Lower lobe of right lung (tissue), 2 donors: ENCODE measurements at regions not wholly inside any gene's neighbourhood (a gene's known extent, or its start where the extent isn't known, plus 50 kb on each side); places are given as distances from the start of the nearest gene placed in this dataset.

Experiments used
- ATAC-seq, 2 donors: fragments of 200-7000 bp; cut with Tn5 transposase; one replicate each; pipeline ENCODE4 v1.9.1; 2020 to 2022; ENCODE audit warnings: mild to moderate bottlenecking in 2 of 2, moderate library complexity in 2 of 2
- DNase-seq: peaks from one replicate; pipeline ENCODE4 v3.0.0-alpha.2; 2020
- H3K27ac ChIP-seq: fragments of 200-600 bp; one replicate; pipeline ENCODE4 v1.8.0; 2022
- H3K27me3 ChIP-seq: fragments of 200-600 bp; one replicate; pipeline ENCODE4 v1.8.0; 2022; ENCODE audit warnings: low read depth
- H3K36me3 ChIP-seq: fragments of 200-600 bp; one replicate; pipeline ENCODE4 v1.8.0; 2022; ENCODE audit warnings: mild to moderate bottlenecking
- H3K4me1 ChIP-seq: fragments of 200-600 bp; one replicate; pipeline ENCODE4 v1.8.0; 2022
- H3K4me3 ChIP-seq: fragments of 200-600 bp; one replicate; pipeline ENCODE4 v1.8.0; 2022; ENCODE audit warnings: mild to moderate bottlenecking
- H3K9me3 ChIP-seq: fragments of 200-600 bp; one replicate; pipeline ENCODE4 v1.8.0; 2022
- CTCF ChIP-seq: fragments of 200-600 bp; IDR thresholded peaks from one replicate; pipeline ENCODE4 v1.8.0; 2022; ENCODE audit warnings: antibody characterized with exemption, mild to moderate bottlenecking
- intact Hi-C: fragments of 100-400 bp; cut with DNase I; formaldehyde crosslinking; loops from one replicate; pipeline ENCODE4 v1.11.0; 2022
- donor health status: DM: no; HTN: yes; CAD: no; lungs with severe emphysema.

- Histone ChIP-seq H3K4me3 (no peak overlapping the region), H3K27me3 (no peaks in the 10 kb centered on the region), H3K27ac (no peak overlapping the region), H3K9me3 (no peaks in the 10 kb centered on the region), H3K36me3 (no peaks in the 10 kb centered on the region), H3K4me1 (no peaks in the 10 kb centered on the region)
- DNase-seq (no peak), ATAC-seq (no peak)
- no peak for TF ChIP-seq CTCF
- intact Hi-C loops = no loop called here
These were observed 670.5 kb upstream of the USP24 start for GRCh38 chr1:55885619-55886018.

GRCh38 chr1:55882931-55883330, 667.8 kb upstream of the USP24 start:
- H3K27me3 ChIP-seq = no peaks in the 10 kb centered on the region
- no peaks in the 10 kb centered on the region for H3K9me3 ChIP-seq
- no peak overlapping the region for H3K4me3 ChIP-seq
- TF ChIP-seq CTCF = no peak
- no peaks in the 10 kb centered on the region for H3K36me3 ChIP-seq
- intact Hi-C loops = no loop called here
- H3K4me1 ChIP-seq = no peaks in the 10 kb centered on the region
- no peak overlapping the region for H3K27ac ChIP-seq
- DNase-seq (no peak), ATAC-seq (no peak)

GRCh38 chr1:55879346-55879745, 664.2 kb upstream of the USP24 start:
- intact Hi-C loops = no loop called here
- ATAC-seq = no peak
- H3K36me3 ChIP-seq = no peaks in the 10 kb centered on the region
- H3K4me1 ChIP-seq = no peaks in the 10 kb centered on the region
- H3K27ac ChIP-seq = no peak overlapping the region
- H3K27me3 ChIP-seq = no peaks in the 10 kb centered on the region
- H3K9me3 ChIP-seq = no peaks in the 10 kb centered on the region
- TF ChIP-seq CTCF = no peak
- no peak for DNase-seq
- no peak overlapping the region for H3K4me3 ChIP-seq

GRCh38 chr1:55877437-55878232, 662.5 kb upstream of the USP24 start:
- Histone ChIP-seq H3K4me3 (no peak overlapping the region), H3K36me3 (no peaks in the 10 kb centered on the region), H3K27me3 (no peaks in the 10 kb centered on the region), H3K27ac (no peak overlapping the region), H3K4me1 (no peaks in the 10 kb centered on the region), H3K9me3 (no peaks in the 10 kb centered on the region)
- no peak for ATAC-seq
- TF ChIP-seq CTCF = no peak
- DNase-seq = no peak
- intact Hi-C loops = no loop called here

- Histone ChIP-seq H3K27me3 (no peaks in the 10 kb centered on the region), H3K4me3 (no peak overlapping the region), H3K27ac (no peak overlapping the region), H3K4me1 (no peaks in the 10 kb centered on the region), H3K9me3 (no peaks in the 10 kb centered on the region), H3K36me3 (no peaks in the 10 kb centered on the region)
- DNase-seq (no peak), ATAC-seq (no peak)
- no peak for TF ChIP-seq CTCF
- intact Hi-C loops = no loop called here
These were observed 661.3 kb upstream of the USP24 start for GRCh38 chr1:55876276-55877060.
